H4 (cell line): ENCODE measurements at regions not wholly inside any gene's neighbourhood (a gene's known extent, or its start where the extent isn't known, plus 50 kb on each side); places are given as distances from the start of the nearest gene placed in this dataset.
"Not testable (repeated sequence)": the region's sequence is repeated elsewhere in the genome, so short reads cannot be mapped to it uniquely, and the experiment has no call there.

ENCODE experiments used
- DNase-seq: peaks from one replicate; pipeline ENCODE4 v3.0.0-alpha.2; 2015; ENCODE audit warnings: low spot score

DNA sequence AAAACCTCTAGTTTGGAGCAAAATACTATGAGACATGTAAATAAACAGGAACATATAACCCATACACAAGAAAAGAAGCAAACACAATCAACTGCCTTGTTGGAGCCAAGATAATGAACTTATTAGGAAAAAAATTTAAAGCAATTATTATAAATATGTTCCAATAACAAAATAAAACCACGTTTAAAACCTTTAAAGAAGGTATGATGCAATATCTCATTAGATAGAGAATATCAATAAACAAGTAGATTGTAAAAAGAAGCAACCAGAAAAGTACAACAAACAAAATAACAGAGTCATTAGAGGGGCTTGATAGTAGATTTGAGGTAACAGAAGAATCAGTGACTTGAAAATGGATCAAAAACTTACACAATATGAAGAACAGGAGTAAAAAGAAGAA, 327.0 kb upstream of the PCDH9 start:
- DNase-seq: no peak

GRCh38 chr13:67554746-67555452, 324.8 kb upstream of the PCDH9 start:
- DNase-seq: no peak

- DNase-seq: no peak
Observed at GRCh38 chr13:67554286-67554685, 324.1 kb upstream of the PCDH9 start.

DNA sequence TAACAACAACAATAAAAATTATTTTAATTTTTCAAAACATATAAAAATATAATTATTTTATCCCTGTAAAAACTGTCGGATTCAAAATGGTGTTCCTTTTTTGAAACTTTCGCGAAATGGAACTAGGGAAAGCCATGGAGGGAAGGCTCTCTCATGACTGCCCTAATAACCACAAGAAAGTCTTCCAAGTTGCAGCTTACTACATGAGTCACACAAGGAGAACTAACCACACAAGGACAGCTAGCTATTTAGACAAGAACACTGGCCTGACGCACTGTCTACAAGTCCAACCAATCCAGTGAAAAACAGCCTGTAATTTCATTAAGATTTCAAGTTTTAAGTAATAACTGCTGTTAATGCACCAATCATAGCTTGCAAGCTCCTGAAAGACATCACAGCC, 319.2 kb upstream of the PCDH9 start:
- DNase-seq: peak; percentile 95

DNA sequence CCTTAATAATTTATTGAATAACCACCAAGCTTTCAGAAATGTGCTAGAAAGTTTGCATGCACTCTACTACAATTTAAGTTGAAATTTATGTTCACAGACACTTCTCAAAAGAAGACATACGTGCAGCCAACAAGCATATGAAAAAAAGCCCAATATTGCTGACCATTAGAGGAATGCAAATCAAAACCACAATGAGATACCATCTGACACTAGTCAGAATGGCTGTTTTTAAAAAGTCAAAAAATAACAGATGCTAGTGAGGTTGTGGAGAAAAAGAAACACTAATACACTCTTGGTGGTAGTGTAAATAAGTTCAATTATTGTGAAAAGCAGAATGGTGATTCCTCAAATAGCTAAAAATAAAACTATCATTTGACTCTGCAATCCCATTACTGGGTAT, 308.8 kb upstream of the PCDH9 start:
- no peak for DNase-seq

GRCh38 chr13:67520886-67521285, 290.8 kb upstream of the PCDH9 start:
- DNase-seq: no peak

DNA sequence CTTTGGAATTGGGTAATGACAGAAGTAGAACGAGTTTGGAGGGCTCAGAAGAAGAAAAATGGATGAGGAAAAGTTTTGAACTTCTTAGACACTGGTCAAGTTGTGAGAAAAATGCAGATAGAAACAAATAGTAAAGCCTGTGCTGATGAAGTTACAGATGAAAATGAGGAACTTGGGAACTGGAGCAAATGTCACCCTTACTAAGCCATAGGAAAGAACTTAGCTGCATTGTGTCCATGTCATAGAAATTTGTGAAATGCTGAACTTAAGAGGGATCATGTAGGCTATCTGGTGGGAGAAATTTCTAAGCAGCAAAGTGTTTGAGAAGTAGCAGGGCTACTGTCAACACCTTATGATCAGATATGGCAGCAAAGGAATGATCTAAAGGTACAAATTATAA, 289.2 kb upstream of the PCDH9 start:
- DNase-seq: no peak

DNA sequence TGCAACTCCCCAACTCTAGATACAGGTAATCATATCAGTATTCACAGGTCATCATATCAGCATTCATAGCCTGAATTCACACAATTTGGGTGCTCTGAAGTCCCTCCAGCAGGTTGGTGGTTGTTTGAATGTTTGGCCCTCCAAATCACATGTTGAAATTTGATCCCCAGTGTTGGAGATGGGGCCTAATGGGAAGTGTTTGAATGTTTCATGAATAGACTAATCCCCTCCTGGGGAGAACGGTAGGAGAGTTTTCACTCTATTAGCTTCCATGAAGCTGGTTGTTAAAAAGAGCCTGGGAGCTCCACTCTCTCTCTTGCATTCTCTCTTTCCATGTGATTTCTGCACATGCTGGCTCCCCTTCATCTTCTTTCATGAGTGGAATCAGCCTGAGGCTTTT, 288.6 kb upstream of the PCDH9 start:
- DNase-seq: no peak

DNA sequence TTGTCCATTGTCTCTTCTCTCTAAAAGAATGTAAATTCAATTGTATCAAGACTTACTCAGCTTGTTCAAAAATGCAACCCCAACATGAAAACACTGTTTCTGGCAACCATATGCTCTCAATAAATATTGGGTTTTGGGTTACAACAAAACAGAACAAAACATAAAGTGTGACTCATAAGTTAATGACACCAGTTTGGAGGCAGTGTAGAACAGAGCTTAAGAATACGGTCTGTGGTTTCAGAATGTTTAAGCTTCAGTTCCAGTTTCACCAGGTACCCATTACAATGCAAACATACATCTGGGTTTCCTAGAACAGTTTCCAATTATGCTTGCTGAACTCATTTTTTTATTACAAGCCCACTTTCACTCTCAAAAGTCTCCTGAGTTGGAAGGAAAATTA, 285.8 kb upstream of the PCDH9 start:
- peak; percentile 85 for DNase-seq

DNA sequence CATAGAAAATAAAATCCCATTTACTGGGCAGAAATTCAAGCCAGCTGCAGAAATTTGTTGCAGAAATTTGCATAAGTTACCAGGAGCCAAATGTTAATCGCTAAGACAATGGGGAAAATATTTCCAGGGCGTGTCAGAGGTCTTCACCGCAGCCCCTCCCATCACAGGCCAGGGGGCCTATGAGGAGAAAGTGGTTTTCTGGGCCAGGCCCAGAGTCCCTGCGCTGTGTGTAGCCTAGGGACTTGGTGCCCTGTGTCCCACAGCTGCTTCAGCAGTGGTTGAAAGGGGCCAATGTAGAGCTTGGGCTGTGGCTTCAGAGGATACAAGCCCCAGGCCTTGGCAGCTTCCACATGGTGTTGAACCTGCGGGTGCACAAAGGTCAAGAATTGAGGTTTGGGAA, 278.9 kb upstream of the PCDH9 start:
- DNase-seq: no peak

DNA sequence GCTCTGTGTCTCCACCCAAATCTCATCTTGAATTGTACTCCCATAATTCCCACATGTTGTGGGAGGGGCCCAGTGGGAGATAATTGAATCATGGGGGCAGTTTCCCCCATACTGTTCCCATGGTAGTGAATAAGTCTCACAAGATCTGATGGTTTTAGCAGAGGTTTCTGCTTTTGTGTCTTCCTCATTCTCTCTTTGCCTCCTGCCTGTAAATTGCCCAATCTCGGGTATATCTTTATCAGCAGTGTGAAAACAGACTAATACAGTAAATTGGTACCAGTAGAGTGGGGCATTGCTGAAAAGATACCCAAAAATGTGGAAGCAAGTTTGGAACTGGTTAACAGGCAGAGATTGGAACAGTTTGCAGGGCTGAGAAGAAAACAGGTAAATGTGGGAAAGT, 278.1 kb upstream of the PCDH9 start:
- not testable (repeated sequence) for DNase-seq

DNA sequence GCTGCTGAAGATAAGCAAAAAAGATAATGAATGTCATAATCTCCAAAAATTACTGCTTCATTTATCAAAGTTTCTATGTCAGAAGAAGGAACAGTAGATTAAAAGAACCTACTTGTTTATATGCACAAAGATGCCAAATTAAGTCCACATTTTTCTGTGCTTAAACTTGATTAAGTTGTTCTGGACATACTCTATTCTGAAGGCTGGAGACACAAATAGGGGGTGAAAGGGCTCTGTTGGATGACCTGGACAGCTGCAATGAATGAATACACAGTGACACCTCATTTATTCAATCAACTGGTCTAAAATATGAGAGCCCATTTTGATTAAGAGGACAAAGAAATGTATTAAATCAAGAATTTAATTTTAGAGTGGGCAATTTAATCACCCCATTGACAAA, 276.3 kb upstream of the PCDH9 start:
- no peak for DNase-seq

- DNase-seq: no peak
Observed at GRCh38 chr13:67505376-67505775, 275.2 kb upstream of the PCDH9 start.

DNA sequence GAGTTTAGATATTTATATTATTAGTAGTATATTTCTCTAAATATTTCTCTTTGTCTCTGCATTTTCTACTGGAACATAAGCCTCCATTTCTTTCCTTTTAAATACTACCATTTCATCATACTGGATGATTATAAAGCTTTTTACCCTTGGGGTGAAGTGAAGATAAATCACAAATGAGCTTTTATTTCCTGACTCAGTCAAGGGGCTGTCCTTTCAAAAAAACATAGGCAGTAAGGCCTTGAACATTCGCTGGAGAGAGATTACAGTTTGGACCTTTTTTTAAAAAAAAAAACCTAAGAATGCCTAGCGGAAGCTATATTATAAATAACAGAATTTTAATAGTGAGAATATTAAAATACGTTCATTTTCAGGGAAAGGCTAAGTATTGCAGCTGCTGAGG, 268.8 kb upstream of the PCDH9 start:
- DNase-seq: no peak

- DNase-seq: peak; percentile 3
Observed at GRCh38 chr13:67493835-67494234, 263.7 kb upstream of the PCDH9 start.

DNA sequence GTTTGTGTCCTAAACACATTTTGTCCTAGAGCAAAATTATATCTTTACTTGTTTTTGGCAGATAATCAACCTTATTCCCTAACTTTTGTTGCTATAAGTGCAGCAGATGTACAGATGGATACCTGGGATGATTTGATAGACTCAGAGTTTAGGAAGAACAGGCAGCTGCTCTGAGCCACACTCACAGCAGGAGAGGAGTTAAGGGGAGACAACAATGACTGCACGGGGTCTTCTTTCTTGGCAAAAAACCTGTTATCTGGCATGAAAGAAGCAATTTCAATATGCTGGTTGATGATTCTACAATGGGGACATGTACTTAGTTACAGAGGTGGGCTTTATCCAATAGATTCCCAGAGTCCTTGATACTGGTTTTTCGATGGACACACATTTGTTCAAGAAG, 258.9 kb upstream of the PCDH9 start:
- no peak for DNase-seq

DNA sequence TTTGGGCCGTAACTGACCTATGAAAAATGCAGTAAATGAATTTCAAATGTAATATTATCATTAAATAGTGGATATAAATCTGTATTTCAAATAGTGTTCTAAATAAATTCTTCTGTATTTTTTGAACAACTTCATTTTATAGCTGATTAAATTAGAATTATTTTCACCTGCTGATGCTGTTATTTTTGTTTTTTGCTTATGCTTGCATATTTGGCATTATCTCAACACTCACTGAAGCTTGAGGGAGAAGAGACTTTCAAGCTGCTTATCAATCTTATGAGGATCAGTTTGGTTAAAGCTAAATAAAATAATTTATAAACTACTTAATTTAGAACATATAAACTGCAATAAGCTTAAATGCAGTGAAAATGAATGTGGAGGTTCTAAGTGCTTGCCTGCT, 251.3 kb upstream of the PCDH9 start:
- no peak for DNase-seq

GRCh38 chr13:67474115-67474514, 244.0 kb upstream of the PCDH9 start:
- no peak for DNase-seq

DNA sequence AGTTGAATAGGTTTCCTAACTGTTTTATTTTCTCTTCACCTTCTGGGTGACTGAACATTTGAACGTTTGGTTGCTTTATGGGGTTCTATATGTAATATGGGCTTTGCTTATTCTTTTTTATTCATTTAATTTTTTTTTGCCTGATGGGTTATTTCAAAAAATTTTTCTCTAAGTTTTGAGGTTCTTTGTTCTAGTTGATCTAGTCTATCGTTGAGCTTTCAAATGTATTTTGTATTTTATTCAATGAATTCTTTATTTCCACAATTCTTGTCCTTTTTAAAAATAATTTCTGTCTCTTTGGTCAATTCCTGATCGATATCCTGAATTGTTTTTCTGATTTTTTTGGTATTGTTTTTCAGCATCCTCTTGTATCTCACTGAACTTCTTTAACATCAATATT, 239.5 kb upstream of the PCDH9 start:
- DNase-seq: no peak

- DNase-seq: no peak
Observed at GRCh38 chr13:67466569-67466968, 236.4 kb upstream of the PCDH9 start.

DNA sequence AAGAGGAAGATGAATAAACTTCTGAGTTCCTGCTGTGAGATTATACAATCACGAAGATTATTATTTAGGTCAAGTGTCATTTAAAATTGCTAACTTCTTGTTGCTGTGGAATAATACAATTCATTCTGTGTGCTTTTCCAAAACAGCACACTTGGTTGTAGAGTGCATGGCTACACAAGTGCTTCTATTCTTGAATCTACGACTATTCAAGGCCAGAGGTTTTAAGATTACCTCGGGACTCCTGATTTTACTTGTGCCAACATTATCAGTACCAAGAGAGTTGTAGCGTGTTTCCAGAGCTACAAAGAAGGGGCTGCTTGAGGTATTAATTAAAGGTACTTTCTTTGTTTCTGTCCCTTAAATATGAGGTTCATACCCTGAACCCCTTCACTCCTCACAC, 234.0 kb upstream of the PCDH9 start:
- DNase-seq: no peak

DNA sequence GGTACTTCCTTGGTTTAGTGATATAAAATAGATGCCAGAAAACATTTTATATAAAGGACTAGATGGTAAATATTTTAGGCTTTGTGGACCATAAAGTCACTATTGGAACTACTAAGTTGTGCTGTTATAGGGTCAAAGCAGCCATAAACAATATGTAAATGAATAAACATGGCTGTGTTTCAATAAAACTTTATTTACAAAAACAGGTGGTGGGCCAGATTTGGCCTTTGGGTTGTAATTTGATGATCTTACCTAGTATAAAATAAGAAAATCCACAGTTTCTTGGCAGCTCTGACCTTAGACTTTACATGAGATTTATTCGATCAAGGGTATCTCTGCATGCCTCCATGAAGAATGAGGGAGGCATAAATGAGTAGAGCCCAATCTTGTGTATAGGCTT, 232.0 kb upstream of the PCDH9 start:
- no peak for DNase-seq

DNA sequence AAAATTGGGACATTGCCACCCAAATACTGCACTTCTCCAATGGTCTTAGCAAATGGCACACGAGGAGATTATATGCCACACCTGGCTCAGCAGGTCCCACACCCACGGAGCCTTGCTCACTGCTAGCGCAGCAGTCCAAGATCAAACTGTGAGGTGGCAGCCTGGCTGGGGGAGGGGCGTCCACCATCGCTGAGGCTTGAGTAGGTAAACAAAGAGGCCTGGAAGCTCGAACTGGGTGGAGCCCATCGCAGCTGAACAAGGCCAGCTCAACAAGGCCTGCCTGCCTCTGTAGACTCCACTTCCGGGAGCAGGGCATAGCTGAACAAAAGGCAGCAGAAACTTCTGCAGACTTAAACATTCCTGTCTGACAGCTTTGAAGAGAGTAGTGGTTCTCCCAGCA, 222.4 kb upstream of the PCDH9 start:
- DNase-seq: not testable (repeated sequence)

- DNase-seq: no peak
Observed at GRCh38 chr13:67445436-67445835, 215.3 kb upstream of the PCDH9 start.
